ENCODE measurements at regions not wholly inside any gene's neighbourhood (a gene's known extent, or its start where the extent isn't known, plus 50 kb on each side); places are given as distances from the start of the nearest gene placed in this dataset.
"Not testable (repeated sequence)": the region's sequence is repeated elsewhere in the genome, so short reads cannot be mapped to it uniquely, and the experiment has no call there.

DNA sequence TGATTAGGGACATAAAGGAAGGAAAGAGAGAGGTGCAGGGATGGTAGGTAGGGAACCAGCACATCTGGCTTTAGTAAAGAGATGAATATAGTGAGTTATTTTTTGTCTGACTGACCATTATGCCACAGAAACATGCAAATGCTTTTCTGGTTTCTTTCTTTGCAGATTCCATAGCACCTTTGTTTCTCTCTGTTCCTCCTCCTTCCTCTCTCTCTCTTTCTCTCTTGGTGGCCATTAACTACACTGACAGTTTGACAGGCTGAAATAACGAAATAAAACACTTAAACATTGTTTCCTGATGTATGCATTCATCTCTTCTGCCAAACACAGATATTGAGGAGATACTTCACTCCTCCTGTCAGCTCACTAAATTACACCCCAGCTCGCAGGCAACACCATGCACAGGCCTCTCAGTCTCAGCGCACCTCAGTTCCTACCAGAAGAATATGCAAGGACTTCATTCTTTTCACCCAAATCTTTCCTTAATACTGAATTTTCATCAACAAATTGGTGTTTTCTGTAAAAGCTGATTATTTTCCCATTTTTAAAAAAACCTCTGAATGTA lies 406.9 kb upstream of the SOX5 start:
- DNase-seq, result no peak

DNA sequence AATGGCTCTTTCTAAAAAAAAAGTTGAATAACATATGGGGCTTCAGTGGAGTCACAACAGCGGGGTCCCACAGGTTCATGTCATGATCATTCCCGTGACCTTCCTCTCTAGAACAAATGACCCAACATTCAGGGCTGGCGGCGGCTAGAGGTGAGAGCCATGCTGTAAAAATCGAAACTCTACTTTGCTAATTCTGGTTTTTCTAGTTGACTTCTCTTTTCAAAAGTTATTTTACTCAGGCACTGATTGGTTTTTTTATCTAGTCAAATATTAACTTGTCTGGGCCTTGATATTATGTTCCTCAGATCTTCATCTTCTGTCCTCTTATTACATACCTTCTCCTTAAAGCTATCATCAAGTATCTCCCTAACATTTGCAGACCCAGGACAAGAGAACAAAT lies 402.9 kb upstream of the SOX5 start:
- no peak for DNase-seq

DNA sequence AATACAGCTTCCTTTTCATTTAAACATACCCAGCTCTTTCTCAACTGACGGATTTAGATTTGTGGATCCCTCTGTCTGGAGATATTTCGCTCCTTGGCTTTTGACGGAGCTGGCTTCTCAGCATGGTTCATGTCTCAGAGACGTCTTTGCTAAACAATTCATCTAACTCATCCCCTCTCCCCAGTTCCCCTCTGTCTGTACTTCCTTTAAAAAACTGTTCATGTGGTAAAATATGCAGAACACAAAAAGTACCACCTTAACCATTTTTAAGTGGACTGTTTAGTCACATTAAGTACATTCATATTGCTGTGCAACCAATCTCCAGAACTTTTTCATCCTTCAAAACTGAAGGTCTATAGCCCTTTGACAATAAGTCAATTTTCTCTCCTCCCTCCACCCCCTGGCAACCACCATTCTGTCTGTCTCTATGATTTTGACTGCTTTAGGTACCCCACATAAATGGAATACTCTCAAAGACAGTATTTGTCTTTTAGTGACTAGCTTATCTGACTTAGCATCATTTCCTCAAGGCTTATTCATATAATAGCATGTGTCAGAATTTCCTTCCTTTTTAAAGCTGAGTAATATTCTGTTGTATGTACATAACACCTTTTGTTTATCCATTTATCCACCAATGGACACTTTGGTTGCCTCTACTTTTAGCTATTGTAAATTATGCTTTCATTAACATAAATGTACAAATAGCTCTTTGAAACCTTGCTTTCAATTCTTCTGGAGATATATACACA lies 399.8 kb upstream of the SOX5 start:
- no peak for DNase-seq

DNA sequence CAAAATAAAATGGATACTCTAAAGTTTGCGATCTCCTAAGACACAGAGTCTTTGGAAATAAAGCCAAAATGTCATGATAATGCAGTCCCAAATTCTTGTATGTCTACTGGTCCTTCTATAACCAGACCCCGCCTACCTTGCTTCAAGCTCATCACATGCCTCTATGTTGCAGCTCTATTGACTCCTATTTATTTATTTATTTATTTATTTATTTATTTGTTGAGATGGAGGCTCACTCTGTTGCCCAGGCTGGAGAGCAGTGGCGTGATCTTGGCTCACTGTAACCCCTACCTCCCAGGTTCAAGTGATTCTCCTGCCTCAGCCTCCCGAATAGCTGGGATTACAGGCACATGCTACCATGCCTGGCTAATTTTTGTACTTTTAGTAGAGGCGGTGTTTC lies 398.7 kb upstream of the SOX5 start:
- DNase-seq, result not testable (repeated sequence)

DNA sequence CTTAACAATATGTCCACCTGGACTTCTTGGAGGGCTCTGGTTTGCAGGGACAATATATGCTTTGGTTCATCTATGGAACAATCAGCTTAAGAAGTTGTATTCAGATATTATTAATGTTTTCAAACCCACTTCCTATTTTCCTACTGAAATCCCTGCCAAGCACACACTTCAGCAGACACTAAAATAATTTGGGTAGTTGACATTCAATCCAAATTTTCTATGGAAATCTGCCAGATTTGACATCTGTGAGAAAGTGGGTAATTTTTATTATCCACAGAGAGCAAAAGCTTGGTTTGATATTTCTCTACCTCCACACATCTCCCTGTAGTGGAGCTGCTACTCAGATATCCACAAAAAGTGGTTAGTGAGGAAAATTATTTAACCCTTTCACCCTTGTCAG lies 378.8 kb upstream of the SOX5 start:
- no peak for DNase-seq

DNA sequence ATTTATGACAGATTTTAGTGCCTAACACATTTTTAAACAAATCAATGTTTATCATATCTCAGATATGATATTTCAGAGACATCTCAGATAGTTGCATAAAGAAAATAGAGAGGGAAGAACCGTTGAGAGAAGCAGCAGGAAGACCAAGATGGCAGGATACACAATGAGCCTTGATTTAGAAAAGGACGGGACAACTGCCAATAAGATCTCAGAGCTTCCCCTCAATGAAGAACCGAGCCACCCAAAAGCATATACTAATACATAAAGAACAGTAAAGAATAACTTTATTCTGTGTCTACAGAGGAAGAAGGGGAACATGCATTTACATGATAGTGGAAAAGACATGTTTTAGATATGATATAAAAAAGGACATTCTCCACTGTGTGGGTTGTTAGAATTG lies 375.9 kb upstream of the SOX5 start:
- DNase-seq, result no peak

DNA sequence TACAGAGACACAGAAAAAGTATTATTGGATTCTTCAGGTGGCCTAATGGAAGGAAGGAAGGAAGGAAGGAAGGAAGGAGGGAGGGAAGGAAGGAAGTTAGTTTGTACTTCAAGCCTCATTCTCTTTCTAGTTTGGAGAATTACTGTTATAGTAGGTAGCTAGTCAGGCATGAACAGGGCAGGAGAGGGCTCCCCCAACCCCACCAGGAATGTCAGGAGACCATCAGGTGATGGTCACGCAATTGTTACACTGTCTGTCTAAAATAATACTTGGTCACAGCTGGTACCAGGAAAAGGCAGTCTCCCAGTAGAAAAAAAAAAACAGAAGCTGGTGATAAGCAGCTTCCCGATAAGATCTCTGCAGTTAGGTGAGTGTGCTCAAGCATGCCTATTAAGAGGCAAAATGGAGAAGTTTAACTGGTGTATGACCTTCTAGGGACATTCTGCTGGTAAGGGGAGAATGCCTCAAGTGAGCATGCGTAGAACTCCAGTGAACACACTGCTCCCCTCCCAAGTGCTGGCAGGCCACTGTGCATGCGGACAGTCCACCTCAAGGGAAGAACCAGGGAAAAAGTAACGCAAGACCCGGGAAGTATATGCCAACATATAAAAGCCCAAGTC lies 358.4 kb upstream of the SOX5 start:
- no peak for DNase-seq

DNA sequence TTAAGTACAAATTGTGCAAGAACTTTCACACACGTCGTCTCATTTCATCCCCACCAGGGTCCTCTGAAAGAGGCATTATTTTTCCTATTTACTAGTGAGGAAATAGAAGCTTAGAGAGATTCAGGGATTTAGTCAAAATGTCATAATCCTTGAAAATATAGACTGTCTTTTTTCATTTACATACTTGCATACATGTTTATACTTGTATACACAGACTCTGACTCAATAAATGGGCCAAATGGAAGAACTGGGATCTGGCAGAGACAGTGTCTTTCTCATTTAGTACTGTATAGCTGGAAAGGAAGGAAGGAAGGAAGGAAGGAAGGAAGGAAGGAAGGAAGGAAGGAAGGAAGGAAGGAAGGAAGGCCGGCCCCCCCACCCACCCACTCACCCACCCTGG lies 357.7 kb upstream of the SOX5 start:
- DNase-seq, result no peak

DNA sequence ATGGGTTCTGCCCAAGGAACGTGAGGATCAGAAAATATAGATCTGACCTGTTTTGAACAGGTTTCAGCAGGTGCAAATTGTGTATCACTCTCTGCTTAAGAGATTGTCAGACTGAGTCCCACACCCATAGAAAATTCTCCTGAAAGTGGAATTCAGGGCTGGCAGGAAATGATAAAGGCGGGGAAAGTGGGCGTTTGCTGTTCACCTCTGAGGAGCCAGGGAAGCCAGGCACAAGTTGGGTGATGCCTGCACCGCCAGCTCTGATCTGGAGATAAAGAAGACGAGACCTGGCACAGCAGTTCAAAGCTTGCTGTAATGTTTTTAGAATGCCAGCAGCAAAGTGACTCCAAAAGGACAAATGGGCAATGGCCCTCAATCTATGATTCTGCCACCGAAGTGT lies 356.5 kb upstream of the SOX5 start:
- no peak for DNase-seq

DNA sequence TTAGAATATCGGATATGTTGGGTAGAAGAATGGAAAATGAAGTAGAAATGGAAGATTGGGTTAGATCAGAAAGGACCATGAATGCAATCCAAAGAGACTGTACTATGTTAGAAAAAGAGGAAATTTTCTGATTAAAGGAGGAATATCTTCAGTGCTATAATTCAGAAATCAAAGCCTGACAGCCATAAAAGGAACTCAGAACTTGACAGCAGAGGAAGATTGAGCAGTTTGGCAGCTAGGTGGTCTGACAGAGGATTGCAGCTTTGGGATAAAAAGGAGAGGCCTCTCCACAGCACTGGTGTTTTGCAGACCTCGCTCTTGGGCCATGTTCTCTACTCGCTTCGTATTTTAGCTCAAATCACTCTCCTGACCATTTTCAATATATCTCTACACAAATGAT lies 354.8 kb upstream of the SOX5 start:
- no peak for DNase-seq

DNA sequence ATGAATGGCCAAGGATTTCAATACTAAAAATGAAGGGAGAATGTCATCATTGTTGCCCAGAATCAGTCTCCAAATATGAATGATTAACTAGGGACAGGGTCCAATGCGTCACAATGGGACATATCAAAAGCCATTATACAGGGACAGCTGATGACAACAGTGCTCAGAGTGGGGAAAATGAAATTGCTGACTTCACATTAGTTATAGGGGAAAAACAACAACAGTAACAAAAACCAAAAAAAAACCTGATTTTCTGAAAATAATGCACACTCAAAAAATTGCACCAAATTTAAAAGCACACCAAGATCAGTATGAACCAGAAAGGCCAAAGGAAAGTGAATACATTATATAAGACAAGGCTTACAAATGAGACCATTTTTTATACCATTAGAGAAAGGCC lies 353.2 kb upstream of the SOX5 start:
- DNase-seq, result no peak

DNA sequence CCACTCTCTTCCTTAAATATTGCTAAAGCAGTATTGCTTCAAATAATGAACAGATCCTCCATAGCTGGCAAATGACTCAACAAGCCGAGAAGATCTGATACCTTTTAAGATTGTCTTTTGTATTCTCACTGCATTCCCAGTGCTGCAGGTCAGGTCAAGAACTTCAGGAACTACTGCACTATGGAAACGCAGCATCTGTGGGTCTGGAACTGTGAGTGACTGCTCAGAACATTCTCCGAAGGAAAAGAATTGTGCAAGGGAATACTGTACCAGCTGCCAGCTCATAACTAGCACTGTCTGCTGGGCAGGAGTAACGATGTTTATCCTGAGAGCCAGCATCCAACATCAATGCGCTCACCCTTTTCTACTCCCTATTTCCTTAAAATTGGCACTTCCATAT lies 348.0 kb upstream of the SOX5 start:
- no peak for DNase-seq

DNA sequence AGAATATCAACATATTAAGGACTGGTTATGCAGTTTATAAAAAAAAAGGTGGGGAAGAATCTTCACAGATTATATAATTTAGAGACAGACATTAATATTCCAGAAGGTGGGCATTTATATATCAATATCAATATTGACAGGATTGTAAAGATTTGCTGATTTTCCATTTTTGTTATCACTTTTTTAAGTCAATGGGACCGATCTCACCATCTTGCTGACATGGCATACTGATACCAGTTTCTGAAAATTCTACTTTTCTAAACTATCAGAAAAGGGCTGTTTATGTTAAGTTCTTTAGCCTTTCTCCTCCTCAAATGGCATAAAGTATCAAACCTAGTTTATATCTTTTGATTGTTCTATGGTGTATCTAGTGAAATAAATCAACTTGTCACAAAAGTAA lies 344.1 kb upstream of the SOX5 start:
- DNase-seq, result no peak

DNA sequence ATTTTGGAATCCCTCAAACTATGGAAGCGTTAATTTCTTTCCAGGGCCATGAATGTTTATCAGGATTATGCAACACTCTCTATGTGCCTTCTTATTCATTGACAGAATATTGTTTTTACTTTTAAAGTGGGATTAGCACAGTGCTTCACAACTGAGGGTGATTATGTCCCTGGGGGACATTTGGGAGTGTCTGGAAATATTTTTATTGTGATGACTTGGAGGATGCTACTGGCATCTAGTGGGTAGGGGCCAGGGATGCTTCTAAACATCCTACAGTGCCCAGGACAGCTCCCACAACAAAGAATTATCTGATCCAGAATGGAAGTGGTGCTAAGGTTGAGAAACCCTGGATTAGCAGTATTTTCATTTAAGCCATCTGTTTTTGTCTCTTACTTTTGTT lies 338.5 kb upstream of the SOX5 start:
- DNase-seq, result no peak

DNA sequence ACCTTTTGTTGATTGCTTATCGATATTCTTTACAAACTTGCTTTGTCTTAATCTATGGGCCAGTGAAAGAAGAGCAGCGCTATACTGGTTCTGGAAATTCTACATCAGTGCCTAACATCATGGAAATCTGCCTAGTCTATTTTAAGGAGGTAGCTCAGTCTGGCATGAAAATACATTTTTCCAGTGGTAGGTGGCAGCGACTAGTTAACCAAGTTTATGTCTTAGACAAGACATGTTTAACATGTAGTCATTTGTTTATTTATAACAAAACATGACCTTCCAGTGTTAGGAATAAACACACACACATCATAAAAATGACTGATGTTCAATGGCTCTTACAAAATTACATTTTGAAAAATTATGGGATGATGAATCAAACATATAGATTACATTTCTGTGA lies 336.0 kb upstream of the SOX5 start:
- no peak for DNase-seq

DNA sequence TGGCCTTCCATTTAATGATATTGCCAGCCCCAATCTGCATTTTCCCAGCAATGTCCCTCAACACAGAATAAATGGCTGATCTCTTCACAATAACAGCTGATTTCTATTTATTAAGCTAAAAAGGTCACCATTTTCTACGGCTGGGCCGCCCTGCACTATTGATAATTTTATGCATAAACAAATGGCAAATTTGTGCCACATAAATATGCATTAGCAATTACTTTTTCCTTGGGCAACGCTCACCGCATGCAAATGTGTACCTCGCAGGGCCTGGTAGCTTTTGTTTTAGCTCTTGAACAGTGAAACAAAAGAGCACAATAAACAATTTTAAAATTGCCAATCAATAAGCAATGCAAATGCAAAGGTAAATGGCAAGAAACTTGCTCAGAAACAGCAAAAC lies 331.9 kb upstream of the SOX5 start:
- DNase-seq, result no peak

DNA sequence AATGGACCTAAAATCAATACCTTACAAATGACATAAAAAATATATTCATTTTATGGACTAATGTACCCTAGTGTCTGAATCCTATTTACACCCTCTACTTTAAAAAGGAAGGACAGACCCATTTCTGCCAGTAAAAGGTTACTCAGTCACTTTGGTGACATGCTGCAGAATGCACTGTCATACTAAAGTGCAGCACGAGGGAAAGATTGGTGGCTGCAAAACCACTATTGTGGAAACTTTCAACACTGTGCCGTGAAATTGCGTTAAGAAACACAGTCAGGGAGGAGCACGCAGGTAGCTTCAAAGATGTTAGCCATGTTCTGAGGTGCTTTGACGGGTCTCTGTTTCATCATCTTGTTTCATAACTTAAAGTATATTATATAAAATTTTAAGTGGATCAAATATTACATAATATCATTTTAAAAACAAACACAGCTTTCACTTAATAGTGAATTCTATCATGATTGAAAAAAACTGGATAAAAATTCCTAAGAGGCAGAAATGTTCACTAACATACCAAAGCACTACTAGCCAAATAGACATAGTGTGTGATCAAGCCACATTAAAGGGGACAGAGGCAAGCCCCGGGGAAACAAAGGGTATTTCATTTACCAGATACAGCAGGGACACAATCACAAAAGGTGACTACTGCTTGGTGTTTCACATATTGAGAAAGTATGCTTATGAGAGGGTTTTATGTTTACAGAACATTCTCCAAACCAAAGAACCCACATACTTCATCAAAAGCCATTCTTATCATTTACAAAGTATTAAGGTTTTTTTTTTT lies 330.8 kb upstream of the SOX5 start:
- DNase-seq, result no peak

DNA sequence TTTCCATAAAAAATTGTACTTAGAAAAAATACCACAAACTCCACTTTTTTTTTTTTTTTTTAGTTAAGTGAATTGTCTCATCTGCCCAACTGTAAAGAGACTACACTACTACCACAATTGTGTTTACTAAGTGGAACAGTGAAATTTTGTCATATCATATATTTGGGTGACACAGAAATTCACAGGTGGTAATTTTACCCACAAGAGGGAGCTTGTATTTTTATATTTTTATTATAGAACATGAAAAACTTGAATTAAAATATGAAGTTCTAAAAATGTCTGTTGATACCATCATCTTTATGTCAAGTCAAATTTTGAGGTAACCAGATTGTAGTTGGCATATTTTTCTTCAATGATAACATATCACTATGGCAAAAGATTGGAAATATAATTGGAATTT lies 329.4 kb upstream of the SOX5 start:
- no peak for DNase-seq

DNA sequence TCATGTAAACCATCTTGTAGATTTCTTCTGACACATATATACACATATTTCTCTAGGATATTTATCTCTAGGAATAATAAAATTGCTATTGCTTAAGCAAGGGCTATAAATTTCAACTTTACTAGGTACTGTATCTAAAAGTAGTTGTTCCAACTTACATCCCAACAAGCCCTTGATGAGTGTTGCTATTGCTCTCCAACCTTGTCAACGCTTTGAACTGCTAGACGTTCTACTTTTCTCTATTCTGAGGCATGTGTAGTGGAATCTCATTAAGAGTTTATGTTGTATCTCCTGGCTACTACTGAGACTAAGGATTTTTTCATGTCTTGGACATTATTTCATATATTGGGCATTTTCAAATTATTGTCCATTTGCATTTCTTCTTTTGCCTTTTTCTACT lies 321.5 kb upstream of the SOX5 start:
- no peak for DNase-seq

DNA sequence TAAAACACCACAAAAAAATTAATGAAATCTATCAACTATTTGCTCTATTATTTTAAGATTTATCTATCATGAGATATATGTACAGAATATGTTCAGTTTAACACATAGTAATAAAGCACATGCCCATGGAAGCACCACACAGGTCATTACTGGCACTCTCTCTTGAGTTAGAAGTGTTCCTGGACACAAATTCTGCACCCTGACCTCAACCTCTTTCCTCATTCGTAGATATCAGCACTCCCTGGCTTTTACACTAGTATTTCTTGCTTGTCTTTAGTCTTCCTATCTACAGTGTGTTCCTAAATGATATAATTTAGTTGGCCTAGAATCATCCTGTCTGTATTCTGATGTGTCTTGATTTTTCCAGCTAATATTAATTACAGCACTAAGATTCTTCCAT lies 321.0 kb upstream of the SOX5 start:
- DNase-seq, result no peak

DNA sequence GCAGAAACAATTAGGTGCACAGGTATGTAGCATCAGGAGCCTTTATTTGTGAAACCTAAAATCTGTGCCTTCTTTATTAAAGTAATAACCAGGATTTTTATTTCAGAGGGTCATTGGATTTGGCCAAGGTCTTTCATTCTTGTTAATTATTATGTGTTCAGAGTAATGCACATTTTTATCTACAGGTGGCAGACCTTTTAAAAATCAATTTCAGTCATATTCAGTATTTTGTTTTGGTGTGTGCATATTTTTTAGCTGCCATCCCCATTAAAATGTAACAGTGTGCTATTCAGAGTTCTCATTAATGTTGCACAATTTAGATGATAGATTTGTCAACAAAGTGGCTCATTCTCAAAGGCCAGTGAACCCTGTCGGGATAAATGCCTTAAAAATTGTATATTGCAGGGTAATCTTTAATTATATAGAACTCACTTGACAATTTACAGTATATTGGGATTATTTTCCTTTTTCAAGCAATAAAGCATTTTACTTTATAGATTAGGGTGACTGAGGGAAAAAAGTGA lies 319.3 kb upstream of the SOX5 start:
- no peak for DNase-seq

DNA sequence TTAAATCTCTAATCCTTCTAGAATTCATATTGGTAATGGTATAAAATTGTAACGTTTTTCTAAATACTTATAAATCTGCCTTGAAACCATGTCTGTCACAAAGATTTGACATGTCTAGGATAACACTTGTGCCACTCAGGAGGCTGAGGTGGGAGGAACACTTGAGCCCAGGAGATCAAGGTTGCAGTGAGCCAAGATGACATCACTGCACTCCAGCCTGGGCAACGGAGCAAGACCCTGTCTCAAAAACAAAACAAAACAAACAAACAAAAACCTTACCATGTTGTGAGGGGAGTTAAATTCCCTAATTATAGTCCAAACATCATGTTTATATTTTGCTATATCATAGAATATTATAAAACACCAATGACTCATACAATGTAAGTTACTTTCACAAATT lies 317.5 kb upstream of the SOX5 start:
- no peak for DNase-seq

DNA sequence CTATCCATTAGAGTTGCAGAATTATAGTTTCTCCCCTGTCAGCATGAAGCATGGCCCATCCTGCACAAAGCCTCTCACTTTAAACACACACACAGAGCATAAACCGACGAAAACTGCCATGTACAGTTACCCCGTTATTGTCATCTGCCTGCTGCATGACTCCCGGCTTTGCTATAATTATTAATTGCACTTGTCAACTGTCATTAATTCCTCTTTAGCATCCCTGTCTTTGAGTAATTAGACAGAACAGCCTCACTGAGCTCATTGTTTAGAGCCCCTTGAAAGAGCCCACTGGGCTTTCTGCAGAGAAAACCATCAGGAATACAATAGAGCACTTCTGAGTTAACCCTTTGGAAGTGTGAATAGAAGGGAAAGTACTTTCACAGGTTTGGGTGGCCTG lies 307.2 kb upstream of the SOX5 start:
- DNase-seq, result no peak
